ES-I3 (cell line): ENCODE measurements at regions not wholly inside any gene's neighbourhood (a gene's known extent, or its start where the extent isn't known, plus 50 kb on each side); places are given as distances from the start of the nearest gene placed in this dataset.
"Not testable (repeated sequence)": the region's sequence is repeated elsewhere in the genome, so short reads cannot be mapped to it uniquely, and the experiment has no call there.

ENCODE experiments used
- H3K36me3 ChIP-seq: 2 replicates; pipeline ENCODE4 v1.6.1; 2013; ENCODE audit warnings: mild to moderate bottlenecking, low read length, control low read depth, moderate library complexity; ENCODE audit not compliant: insufficient read depth
- H3K4me1 ChIP-seq: 2 replicates; pipeline ENCODE4 v1.6.1; 2013; ENCODE audit warnings: mild to moderate bottlenecking, control low read depth, low read length; ENCODE audit not compliant: insufficient read depth
- H3K9ac ChIP-seq: 2 replicates; pipeline ENCODE4 v1.6.1; 2013; ENCODE audit warnings: low read depth, mild to moderate bottlenecking, low read length, moderate library complexity
- H3K9me3 ChIP-seq: 2 replicates; pipeline ENCODE4 v1.6.1; 2013; ENCODE audit warnings: mild to moderate bottlenecking, low read length, moderate library complexity; ENCODE audit not compliant: control insufficient read depth, insufficient read depth

DNA sequence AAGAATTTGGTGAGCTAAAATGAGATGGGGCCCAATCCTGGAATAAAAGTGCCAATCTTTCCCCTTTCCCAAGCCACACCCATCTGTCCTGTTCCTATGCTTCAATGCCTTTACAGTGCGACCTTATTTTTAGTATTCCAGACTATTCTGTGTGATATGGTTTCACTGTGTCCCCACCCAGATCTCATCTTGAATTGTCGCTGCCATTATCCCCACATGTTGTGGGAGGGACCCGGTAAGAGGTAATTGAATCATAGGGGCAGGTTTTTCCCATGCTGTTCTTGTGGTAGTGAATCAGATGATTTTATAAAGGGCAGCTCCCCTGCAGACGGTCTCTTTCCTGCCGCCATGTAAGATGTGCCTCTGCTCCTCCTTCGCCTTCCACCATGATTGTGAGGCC, 129.3 kb upstream of the KIF26B start:
- Histone ChIP-seq H3K36me3 (no peaks in the 10 kb centered on the region), H3K9me3 (no peaks in the 10 kb centered on the region), H3K9ac (no peak overlapping the region), H3K4me1 (no peaks in the 10 kb centered on the region)

DNA sequence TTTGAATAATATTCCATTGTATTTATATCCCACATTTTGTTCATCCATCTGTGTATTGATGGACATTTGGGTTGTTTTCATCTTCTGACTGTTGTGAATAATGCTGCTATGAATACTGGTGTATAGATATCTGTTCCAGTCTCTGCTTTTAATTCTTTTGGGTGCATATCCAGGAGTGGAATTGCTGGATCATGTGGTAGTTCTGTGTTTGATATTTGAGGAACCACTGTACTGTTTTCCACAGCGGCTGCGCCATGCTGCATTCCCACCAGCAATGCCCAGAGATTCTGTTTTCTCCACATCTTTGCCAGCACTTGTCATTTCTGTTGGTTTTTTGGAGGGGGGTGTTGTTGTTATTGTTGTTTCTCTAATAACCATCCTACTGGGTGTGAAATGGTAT, 131.6 kb upstream of the KIF26B start:
- Histone ChIP-seq H3K9ac (no peak overlapping the region), H3K4me1 (peaks cover 11% of the 10 kb centered on the region), H3K36me3 (no peaks in the 10 kb centered on the region), H3K9me3 (no peaks in the 10 kb centered on the region)

DNA sequence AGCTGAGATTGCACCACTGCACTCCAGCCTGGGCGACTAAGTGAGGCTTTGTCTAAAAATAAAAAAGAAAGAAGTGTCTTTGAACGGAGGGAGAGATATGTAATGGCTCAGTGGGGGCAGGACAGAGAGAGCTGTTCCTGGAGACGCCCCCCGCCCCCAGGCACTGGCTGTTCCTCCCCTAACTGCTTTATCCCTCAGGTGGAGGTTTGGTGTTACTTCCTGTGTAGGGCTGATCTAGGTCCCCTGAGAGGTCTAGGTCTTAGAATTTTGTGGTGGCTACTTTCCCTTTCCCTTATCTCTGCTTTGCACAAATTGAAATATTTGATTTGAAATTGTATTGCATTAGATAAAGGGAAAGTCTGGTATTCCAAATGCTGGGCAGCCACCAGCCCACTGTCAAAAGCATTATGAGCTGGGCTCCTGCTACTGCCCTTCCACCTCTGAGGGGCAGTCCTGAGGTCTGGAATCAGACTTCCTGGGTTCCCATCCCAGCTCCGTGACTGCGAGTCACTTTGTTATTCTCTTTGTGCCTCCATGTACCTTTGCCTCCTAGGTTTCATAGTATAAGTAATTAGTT, 134.8 kb upstream of the KIF26B start:
- no peaks in the 10 kb centered on the region for H3K36me3 ChIP-seq
- H3K4me1 ChIP-seq, result peaks cover 12% of the 10 kb centered on the region
- H3K9ac ChIP-seq, result no peak overlapping the region
- H3K9me3 ChIP-seq, result no peaks in the 10 kb centered on the region

DNA sequence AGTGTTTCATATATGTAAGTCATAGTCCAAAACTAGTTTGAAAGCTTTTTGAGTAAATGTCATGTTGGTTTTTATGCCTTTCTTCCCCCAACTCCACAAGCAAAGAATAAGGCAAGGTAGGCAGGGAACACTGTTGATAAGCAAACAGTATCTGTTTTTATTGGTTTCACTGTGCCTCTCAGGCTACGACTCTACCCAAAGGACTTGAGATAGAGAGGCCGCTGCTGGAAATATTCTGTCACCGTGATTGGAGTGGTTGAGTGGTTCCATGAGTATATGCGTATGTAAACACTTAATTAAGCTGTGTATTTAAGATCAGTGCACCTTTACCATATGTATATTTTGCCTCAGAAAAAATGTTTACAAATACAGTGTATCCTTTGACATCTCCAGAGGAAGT, 138.1 kb upstream of the KIF26B start:
- no peaks in the 10 kb centered on the region for H3K36me3 ChIP-seq
- no peaks in the 10 kb centered on the region for H3K9me3 ChIP-seq
- H3K9ac ChIP-seq, result no peak overlapping the region
- peaks cover 12% of the 10 kb centered on the region for H3K4me1 ChIP-seq

DNA sequence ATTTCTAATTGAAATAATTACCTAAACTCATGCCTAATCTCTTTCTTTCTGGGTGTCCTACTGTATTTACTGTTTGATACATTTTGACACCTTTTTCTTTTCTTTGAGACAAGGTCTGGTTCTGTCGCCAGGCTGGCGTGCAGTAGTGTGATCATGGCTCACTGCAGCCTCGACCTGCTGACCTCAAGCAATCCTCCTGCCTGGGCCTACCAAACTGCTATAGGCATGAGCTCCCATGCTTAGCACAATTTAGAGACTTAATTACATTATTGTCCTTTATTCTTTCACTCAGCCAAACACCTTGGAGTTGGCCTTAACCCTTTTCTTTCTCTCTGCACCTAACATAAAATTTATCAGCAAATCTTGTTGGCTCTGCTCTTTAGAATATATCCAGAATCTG, 139.8 kb upstream of the KIF26B start:
- Histone ChIP-seq H3K9me3 (no peaks in the 10 kb centered on the region), H3K36me3 (no peaks in the 10 kb centered on the region), H3K9ac (no peak overlapping the region), H3K4me1 (peaks cover 12% of the 10 kb centered on the region)

DNA sequence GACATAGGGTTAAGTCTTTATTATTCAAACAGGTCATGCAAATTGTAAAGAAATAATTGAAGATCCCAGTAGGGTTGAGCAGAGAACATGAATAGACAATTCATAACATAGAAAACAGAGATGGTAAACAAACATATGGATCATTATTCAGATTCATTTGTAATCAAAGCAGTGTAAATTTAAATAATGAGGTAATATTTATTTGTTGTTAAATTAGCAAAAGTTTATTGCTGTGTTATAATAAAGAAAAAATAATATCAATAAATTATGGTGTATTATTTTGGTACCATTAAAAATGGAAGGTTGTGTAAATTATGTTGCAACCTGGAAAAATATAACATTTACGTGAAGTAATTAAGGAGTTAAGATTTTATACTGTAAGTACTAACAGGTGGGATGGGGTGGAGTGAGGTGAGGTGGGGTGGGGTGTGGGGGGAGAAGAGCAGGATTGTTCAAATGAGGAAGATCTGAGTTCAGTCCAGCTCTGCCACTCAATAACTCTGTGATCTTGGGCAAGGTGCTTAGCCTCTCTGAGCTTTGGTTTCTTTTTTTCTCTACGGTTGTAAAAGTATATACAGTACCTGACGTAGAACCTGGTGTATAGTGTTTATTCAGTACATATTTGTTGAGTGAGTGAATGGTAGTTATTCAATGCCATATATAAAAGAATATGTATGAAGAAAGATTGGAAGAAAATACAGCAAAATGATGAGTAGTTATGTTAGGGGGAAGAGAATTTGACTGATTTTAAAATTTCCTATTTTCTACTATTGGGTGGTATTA, 140.3 kb upstream of the KIF26B start:
- Histone ChIP-seq H3K36me3 (no peaks in the 10 kb centered on the region), H3K9me3 (no peaks in the 10 kb centered on the region), H3K9ac (no peak overlapping the region), H3K4me1 (peaks cover 12% of the 10 kb centered on the region)

DNA sequence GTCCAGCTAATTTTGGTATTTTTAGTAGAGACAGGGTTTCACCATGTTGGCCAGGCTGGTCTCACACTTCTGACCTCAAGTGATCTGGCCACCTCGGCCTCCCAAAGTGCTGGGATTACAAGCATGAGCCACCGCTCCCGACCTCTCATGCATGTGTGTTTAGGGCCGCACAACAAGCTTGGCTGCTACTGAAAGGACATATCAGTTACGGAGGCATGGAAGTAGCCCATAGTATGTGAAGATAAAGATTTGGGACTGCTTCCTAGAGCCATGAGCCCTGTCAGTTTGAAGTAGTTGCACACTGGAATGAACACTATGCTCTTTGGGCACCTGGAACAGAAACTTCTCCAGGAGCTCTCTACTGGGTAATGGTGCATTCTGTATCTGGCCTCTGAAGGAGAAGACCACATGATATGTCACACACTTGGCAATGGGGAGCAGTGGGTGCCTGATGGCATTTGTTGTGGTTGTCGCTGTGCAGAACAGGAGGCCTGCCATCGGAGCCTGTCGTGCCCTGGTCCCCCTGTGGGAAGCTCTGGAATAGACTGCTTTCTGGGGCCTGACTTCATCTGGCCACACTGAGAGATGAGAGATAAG, 144.7 kb upstream of the KIF26B start:
- Histone ChIP-seq H3K9ac (no peak overlapping the region), H3K9me3 (no peaks in the 10 kb centered on the region), H3K36me3 (no peaks in the 10 kb centered on the region), H3K4me1 (no peaks in the 10 kb centered on the region; the same call in 1 of the 2 replicates)

DNA sequence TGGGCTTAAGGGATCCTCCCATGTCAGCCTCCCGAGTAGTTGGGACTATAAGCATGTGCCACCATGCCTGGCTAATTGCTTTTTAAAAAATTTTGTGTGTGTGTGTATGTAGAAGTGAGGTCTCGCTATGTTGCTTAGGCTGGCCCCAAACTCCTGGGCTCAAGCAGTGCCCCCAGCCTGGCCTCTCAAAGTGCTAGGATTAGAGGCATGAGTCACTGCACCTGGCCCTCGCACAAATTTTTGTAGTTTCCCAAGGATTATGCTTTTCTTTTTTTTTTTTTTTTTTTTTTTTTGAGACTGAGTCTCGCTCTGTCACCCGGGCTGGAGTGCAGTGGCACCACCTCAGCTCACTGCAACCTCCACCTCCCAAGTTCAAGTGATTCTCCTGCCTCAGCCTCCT, 144.4 kb upstream of the HNRNPU start:
- H3K9me3 ChIP-seq, result no peaks in the 10 kb centered on the region
- H3K4me1 ChIP-seq, result no peaks in the 10 kb centered on the region
- no peaks in the 10 kb centered on the region for H3K36me3 ChIP-seq
- no peak overlapping the region for H3K9ac ChIP-seq

DNA sequence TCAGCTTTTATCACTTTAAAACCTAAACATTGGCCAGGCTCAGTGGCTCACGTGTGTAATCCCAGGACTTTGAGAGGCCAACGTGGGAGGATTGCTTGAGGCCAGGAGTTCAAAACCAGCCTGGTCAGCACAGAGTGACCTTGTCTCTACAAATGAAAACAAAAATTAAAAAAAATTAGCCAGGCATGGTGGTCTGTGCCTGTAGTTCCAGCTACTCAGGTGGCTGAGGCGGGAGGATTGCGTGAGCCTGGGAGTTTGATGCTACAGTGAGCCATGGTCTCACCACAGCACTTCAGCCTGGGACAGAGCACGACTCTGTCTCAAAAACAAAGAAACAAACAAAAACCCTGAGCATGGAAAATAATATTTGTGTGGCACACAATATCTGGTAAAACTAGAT, 143.5 kb upstream of the HNRNPU start:
- H3K4me1 ChIP-seq, result no peaks in the 10 kb centered on the region
- H3K9ac ChIP-seq, result no peak overlapping the region
- no peaks in the 10 kb centered on the region for H3K9me3 ChIP-seq
- H3K36me3 ChIP-seq, result no peaks in the 10 kb centered on the region

DNA sequence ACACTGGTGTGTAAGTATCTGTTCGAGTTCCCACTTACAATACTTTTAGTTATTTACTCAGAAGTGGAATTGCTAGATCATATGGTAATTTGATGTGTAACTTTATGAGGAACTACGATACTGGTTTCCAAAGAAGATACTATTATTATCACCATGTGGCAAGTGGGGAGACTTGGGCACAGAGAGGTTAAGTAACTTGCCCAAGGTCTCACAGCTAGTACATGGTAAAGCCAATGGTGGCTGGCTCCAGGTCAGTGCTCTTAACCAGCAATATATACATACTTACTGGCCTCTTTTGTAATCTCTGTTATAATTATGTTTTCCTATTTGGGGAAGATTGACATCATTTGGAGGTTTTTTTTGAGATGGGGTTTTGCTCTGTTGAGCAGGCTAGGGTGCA, 138.9 kb upstream of the HNRNPU start:
- no peak overlapping the region for H3K9ac ChIP-seq
- H3K36me3 ChIP-seq, result no peaks in the 10 kb centered on the region
- no peaks in the 10 kb centered on the region for H3K4me1 ChIP-seq
- H3K9me3 ChIP-seq, result no peaks in the 10 kb centered on the region

DNA sequence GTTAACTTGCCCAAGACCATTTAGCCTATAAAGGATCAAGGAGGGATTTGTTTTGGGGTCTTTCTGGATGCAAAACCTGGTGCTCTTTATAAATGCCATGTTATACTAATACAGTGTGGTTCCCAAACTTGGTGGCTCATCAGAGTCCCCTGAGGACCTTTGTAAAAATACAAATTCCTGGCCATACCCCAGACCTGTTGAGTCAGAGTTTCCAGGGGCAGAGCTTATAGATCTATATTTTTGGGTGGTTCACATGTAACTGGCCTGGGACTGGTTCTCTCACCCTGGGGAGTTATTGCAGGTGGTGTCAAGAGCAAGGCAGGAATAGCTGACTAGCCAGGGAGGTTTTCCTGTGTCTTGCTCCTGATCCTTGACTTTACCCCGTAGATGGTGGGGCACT, 136.9 kb upstream of the HNRNPU start:
- no peaks in the 10 kb centered on the region for H3K9me3 ChIP-seq
- no peaks in the 10 kb centered on the region for H3K4me1 ChIP-seq
- no peak overlapping the region for H3K9ac ChIP-seq
- H3K36me3 ChIP-seq, result no peaks in the 10 kb centered on the region

DNA sequence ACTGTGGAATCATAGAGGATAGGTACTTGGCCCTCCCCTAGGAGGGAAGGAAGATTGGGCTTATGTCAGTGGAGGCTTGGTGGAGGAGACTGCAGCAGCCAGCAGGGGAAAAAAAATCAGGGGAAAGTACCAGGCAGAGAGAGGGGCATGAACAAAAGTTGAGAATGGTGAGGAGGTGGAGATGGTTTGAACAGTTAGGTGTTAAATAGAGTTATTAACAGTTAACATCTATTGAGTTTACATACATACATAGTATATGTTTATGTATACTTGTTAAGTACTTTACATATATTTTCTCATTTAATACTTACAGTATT, 136.5 kb upstream of the HNRNPU start:
- Histone ChIP-seq H3K4me1 (no peaks in the 10 kb centered on the region), H3K36me3 (no peaks in the 10 kb centered on the region), H3K9me3 (no peaks in the 10 kb centered on the region), H3K9ac (no peak overlapping the region)

DNA sequence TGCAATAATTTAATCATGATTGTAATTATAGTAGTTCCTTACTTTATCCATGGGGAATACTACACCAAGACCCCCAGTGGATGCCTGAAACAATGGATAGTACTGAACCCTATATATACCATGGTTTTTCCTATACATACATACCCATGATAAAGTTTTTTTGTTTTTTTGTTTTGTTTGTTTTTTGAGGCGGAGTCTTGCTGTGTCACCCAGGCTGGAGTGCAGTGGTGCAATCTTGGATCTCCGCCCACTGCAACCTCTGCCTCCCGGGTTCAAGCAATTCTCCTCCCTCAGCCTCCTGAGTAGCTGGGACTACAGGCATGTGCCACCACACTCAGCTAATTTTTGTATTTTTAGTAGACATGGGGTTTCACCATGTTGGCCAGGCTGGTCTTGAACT, 135.3 kb upstream of the HNRNPU start:
- not testable (repeated sequence) for H3K9ac ChIP-seq, H3K4me1 ChIP-seq, H3K36me3 ChIP-seq, H3K9me3 ChIP-seq

DNA sequence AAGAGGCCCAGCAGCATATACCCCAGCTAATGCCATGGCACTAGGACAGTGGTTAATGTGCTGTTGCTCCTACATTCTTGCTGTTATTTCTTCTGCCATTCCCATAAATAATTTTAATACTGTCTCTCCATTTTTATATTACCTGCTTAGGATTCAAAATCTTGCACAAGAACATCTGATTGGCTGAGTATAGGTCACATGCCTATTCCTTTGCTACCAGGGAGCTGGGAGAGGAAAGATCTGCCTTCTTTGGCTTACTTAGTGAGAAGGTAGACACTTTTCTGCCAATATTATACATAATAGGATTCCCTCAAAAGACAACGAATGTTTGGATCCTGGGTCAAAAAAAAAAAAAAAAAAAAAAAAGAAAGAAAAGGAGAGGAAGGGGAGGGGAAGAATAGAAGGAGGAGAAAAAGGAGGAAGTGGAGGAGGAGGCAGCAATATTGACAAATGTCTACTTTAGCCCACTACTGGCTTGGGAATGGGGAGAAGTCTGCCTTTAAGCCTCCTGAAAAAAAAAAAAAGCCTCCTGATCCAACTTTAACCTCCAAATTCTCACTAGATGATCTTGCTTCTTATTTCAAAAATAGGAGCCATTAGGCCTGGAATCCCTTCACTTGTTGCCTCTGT, 134.5 kb upstream of the HNRNPU start:
- Histone ChIP-seq H3K9ac (no peak overlapping the region), H3K4me1 (no peaks in the 10 kb centered on the region), H3K9me3 (no peaks in the 10 kb centered on the region), H3K36me3 (no peaks in the 10 kb centered on the region)
